WTC11 (cell line): ENCODE measurements at regions not wholly inside any gene's neighbourhood (a gene's known extent, or its start where the extent isn't known, plus 50 kb on each side); places are given as distances from the start of the nearest gene placed in this dataset.

Experiments
- CREB1 ChIP-seq: sonication (generic); formaldehyde crosslinking; IDR thresholded peaks from 2 replicates; pipeline ENCODE4 v1.8.0; 2023; ENCODE audit warnings: mild to moderate bottlenecking, missing genetic modification reagents
- ESRRA ChIP-seq: sonication (generic); formaldehyde crosslinking; IDR thresholded peaks from 2 replicates; pipeline ENCODE4 v1.8.1; 2022; ENCODE audit warnings: mild to moderate bottlenecking, missing genetic modification reagents, borderline replicate concordance
- FOXK1 ChIP-seq: sonication (generic); formaldehyde crosslinking; IDR thresholded peaks from 2 replicates; pipeline ENCODE4 v1.8.0; 2022; ENCODE audit warnings: mild to moderate bottlenecking, moderate library complexity, missing genetic modification reagents
- IRF2 ChIP-seq: sonication (generic); formaldehyde crosslinking; IDR thresholded peaks from 2 replicates; pipeline ENCODE4 v1.8.0; 2022; ENCODE audit warnings: low read depth, missing genetic modification reagents, borderline replicate concordance
- RELA ChIP-seq: sonication (generic); formaldehyde crosslinking; IDR thresholded peaks from 2 replicates; pipeline ENCODE4 v1.8.1; 2022; ENCODE audit warnings: missing genetic modification reagents, mild to moderate bottlenecking, borderline replicate concordance
- TP53 ChIP-seq: sonication (generic); formaldehyde crosslinking; IDR thresholded peaks from 2 replicates; pipeline ENCODE4 v1.8.1; 2023; ENCODE audit warnings: mild to moderate bottlenecking, missing genetic modification reagents
- ZNF232 ChIP-seq: sonication (generic); formaldehyde crosslinking; IDR thresholded peaks from 2 replicates; pipeline ENCODE4 v1.8.0; 2022; ENCODE audit warnings: mild to moderate bottlenecking, missing genetic modification reagents
- ZNF423 ChIP-seq: fragments of 250-450 bp; sonication (Bioruptor Pico); IDR thresholded peaks from 2 replicates; pipeline ENCODE4 v2.1.2; 2022; ENCODE audit warnings: mild to moderate bottlenecking, moderate library complexity
- TF ChIP-seq, protein P1 (sequence below): sonication (generic); formaldehyde crosslinking; IDR thresholded peaks from 2 replicates; pipeline ENCODE4 v1.8.1; 2022; ENCODE audit warnings: mild to moderate bottlenecking, missing genetic modification reagents, moderate library complexity, borderline replicate concordance
- TF ChIP-seq, protein P2 (sequence below): fragments of 200-600 bp; IDR thresholded peaks from 2 replicates; pipeline ENCODE4 v1.8.0; 2022; ENCODE audit warnings: antibody characterized with exemption
- TF ChIP-seq, protein P3 (sequence below): sonication (generic); formaldehyde crosslinking; conservative IDR thresholded peaks from 2 replicates; pipeline ENCODE4 v1.8.1; 2022; ENCODE audit warnings: mild to moderate bottlenecking, missing genetic modification reagents
- TF ChIP-seq, protein P4 (sequence below): sonication (generic); formaldehyde crosslinking; IDR thresholded peaks from 2 replicates; pipeline ENCODE4 v1.8.1; 2023; ENCODE audit warnings: mild to moderate bottlenecking, missing genetic modification reagents, moderate library complexity
- TF ChIP-seq, protein P5 (sequence below): sonication (generic); formaldehyde crosslinking; IDR thresholded peaks from 2 replicates; pipeline ENCODE4 v1.8.1; 2022; ENCODE audit warnings: low read depth, missing genetic modification reagents, borderline replicate concordance

DNA sequence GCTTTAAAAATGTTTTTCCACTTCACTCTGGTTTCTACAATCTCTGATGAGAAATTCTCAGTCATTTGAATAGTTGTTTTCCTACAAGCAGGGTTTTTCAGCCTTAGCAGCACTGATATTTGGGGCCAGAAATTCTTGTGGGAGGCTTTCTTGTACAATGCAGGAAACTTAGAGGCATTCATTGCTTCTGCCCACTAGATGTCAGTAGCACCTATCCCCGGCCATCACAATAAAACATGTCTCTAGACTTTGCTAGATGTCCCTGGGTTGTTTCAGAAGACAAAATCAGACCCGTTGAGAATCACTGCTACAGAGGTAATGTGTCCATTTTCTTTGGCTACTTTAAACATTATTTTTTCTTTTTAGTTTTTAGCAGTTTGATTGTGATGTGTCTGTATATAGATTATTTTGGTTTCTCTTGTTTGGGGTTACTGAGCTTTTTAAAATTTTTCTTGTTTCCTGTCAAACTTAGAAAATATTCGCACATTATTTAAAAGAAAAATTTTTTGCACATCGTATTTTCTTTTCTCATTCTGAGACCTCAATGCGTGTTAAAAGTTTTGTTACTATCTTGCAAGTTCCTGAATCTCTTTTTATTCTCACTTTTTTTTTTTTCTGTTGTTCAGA lies 60.8 kb upstream of the CCDC179 start:
- TF ChIP-seq, protein P1, sequence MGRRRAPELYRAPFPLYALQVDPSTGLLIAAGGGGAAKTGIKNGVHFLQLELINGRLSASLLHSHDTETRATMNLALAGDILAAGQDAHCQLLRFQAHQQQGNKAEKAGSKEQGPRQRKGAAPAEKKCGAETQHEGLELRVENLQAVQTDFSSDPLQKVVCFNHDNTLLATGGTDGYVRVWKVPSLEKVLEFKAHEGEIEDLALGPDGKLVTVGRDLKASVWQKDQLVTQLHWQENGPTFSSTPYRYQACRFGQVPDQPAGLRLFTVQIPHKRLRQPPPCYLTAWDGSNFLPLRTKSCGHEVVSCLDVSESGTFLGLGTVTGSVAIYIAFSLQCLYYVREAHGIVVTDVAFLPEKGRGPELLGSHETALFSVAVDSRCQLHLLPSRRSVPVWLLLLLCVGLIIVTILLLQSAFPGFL (CRISPR knock-in tag), result no peak
- TF ChIP-seq ZNF232 (no peak), FOXK1 (no peak), CREB1 (CRISPR knock-in tag) (no peak), ZNF423 (CRISPR knock-in tag) (no peak), IRF2 (no peak), RELA (CRISPR knock-in tag) (no peak), ESRRA (CRISPR knock-in tag) (no peak), TP53 (CRISPR knock-in tag) (no peak)
- TF ChIP-seq, protein P2, sequence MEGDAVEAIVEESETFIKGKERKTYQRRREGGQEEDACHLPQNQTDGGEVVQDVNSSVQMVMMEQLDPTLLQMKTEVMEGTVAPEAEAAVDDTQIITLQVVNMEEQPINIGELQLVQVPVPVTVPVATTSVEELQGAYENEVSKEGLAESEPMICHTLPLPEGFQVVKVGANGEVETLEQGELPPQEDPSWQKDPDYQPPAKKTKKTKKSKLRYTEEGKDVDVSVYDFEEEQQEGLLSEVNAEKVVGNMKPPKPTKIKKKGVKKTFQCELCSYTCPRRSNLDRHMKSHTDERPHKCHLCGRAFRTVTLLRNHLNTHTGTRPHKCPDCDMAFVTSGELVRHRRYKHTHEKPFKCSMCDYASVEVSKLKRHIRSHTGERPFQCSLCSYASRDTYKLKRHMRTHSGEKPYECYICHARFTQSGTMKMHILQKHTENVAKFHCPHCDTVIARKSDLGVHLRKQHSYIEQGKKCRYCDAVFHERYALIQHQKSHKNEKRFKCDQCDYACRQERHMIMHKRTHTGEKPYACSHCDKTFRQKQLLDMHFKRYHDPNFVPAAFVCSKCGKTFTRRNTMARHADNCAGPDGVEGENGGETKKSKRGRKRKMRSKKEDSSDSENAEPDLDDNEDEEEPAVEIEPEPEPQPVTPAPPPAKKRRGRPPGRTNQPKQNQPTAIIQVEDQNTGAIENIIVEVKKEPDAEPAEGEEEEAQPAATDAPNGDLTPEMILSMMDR, result no peak
- TF ChIP-seq, protein P3, sequence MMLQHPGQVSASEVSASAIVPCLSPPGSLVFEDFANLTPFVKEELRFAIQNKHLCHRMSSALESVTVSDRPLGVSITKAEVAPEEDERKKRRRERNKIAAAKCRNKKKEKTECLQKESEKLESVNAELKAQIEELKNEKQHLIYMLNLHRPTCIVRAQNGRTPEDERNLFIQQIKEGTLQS (CRISPR knock-in tag), result no peak
- TF ChIP-seq, protein P4, sequence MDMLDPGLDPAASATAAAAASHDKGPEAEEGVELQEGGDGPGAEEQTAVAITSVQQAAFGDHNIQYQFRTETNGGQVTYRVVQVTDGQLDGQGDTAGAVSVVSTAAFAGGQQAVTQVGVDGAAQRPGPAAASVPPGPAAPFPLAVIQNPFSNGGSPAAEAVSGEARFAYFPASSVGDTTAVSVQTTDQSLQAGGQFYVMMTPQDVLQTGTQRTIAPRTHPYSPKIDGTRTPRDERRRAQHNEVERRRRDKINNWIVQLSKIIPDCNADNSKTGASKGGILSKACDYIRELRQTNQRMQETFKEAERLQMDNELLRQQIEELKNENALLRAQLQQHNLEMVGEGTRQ (CRISPR knock-in tag), result no peak
- TF ChIP-seq, protein P5, sequence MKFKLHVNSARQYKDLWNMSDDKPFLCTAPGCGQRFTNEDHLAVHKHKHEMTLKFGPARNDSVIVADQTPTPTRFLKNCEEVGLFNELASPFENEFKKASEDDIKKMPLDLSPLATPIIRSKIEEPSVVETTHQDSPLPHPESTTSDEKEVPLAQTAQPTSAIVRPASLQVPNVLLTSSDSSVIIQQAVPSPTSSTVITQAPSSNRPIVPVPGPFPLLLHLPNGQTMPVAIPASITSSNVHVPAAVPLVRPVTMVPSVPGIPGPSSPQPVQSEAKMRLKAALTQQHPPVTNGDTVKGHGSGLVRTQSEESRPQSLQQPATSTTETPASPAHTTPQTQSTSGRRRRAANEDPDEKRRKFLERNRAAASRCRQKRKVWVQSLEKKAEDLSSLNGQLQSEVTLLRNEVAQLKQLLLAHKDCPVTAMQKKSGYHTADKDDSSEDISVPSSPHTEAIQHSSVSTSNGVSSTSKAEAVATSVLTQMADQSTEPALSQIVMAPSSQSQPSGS (CRISPR knock-in tag), result no peak
